Fibroblast of pulmonary artery (primary cell): ENCODE measurements at regions not wholly inside any gene's neighbourhood (a gene's known extent, or its start where the extent isn't known, plus 50 kb on each side); places are given as distances from the start of the nearest gene placed in this dataset.

Experiments used
- DNase-seq: peaks from one replicate; pipeline ENCODE4 v3.0.0-alpha.2; 2010; ENCODE audit warnings: low read depth
- H3K4me3 ChIP-seq: replicated peaks from 2 replicates; pipeline ENCODE4 v1.5.1; 2011; ENCODE audit warnings: low read depth, mild to moderate bottlenecking, control low read depth, low read length, moderate library complexity
- TF ChIP-seq, protein P1 (sequence below): IDR thresholded peaks from 2 replicates; pipeline ENCODE4 v1.5.1; 2011; ENCODE audit warnings: mild to moderate bottlenecking, control low read depth, low read length, inconsistent platforms; ENCODE audit errors: missing control alignments

DNA sequence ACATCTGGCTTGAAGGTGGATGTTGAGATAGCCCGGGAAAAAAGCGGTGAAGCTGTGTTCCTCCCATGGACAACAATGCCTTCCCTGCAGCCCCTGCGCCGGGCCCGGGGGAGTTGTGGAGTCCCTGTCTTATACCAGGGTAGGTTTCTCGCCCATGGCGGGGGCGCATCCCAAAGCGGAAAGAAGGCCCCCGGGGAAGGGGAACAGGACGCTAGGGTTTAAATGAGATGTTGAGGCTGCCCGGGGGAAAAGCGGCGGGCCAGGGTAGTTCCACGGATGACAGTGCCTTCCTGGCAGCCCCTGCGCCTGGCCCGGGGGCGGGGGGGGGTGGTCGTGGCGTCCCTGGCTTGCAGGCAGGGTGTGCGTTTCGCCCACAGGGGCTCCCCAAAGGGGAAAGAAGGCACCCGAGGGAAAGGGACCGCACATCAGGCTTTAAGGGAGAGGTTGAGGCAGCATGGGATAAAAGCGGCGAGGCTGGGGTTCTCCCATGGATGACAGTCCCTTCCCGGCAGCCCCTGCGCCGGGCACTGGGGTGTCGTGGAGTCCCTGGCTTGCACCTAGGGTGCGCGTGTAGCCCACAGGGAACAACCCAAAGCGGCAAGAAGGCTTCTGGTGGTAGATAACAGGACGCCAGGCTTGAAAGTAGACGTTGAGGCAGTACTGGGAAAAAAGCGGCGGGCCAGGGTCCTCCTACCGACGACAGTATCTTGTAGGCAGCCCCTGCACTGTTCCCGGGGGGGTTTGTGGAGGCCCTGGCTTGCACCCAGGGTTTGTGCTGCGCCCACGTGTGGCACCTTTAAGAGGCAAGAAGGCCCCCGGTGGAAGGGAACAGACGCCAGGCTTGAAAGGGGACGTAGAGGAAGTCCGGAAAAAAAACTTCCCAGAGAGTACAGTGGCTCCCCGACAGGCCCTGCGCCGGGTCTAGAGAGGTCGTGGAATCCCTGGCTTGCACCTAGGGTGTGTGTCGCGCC lies 160.8 kb upstream of the ALG10B start:
- TF ChIP-seq, protein P1, sequence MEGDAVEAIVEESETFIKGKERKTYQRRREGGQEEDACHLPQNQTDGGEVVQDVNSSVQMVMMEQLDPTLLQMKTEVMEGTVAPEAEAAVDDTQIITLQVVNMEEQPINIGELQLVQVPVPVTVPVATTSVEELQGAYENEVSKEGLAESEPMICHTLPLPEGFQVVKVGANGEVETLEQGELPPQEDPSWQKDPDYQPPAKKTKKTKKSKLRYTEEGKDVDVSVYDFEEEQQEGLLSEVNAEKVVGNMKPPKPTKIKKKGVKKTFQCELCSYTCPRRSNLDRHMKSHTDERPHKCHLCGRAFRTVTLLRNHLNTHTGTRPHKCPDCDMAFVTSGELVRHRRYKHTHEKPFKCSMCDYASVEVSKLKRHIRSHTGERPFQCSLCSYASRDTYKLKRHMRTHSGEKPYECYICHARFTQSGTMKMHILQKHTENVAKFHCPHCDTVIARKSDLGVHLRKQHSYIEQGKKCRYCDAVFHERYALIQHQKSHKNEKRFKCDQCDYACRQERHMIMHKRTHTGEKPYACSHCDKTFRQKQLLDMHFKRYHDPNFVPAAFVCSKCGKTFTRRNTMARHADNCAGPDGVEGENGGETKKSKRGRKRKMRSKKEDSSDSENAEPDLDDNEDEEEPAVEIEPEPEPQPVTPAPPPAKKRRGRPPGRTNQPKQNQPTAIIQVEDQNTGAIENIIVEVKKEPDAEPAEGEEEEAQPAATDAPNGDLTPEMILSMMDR, result no peak
- DNase-seq, result no peak

DNA sequence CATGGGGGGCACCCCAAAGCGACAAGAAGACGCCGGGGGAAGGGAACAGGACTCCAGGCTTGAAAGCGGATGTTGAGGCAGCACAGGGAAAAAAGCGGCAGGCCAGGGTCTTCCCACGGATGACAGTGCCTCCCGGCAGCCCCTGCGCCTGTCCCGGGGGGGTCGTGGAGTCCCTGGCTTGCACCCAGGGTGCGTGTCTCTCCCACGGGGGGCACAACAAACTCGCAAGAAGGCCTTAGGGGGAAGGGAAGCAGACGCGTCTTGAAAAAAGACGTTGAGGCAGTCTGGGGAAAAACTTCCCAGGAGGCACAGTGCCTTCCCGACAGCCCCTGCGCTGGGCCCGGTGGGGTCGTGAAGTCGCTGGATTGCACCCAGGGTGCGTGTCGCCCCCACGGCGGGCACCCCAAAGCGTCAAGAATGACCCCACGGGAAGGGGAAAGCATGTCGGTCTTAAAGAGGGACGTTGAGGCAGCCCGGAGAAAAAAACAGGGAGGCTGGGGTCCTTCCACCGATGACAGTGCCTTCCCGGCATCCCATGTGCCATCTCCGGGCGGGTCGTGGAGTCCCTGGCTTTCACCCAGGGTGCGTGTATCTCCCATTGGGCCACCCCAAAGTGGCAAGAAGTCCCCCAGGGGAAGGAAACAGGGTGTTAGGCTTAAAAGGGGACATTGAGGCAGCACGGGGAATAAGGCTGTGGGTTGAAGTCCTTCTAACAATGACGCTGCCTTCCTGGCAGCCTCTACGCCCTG lies 159.9 kb upstream of the ALG10B start:
- no peak overlapping the region for H3K4me3 ChIP-seq
- TF ChIP-seq, protein P1, result no peak
- DNase-seq, result no peak

More for the DNA sequence above, 160.8 kb upstream of the ALG10B start:
- no peak overlapping the region for H3K4me3 ChIP-seq

DNA sequence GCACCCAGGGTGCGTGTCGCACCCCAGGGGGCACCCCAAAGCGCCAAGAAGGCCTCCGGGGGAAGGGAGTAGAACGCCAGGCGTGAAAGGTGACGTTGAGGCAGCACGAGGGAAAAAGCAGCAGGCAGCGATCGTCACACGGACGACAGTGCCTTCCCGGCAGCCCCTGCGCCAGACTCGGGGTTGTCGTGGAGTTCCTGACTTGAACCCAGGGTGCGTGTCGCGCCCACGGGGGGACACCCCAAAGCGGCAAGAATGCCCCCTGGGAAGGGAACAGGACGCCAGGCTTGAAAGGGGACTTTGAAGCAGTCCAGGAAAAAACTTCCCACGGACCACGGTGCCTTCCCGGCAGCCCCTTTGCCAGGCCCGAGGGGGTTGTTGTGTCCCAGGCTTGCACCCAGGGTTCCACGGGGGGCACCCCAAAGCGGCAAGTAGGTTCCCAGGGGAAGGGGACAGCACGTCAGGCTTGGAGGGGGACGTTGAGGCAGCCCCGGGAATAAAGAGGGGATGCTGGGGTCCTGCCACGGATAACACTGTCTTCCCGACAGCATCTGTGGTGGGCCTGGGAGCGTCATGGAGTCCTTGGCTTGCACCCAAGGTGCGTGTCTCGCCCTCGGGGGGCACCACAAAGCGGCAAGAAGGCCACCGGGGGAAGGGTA lies 159.2 kb upstream of the ALG10B start:
- DNase-seq, result no peak
- TF ChIP-seq, protein P1, result no peak
- H3K4me3 ChIP-seq, result no peak overlapping the region

DNA sequence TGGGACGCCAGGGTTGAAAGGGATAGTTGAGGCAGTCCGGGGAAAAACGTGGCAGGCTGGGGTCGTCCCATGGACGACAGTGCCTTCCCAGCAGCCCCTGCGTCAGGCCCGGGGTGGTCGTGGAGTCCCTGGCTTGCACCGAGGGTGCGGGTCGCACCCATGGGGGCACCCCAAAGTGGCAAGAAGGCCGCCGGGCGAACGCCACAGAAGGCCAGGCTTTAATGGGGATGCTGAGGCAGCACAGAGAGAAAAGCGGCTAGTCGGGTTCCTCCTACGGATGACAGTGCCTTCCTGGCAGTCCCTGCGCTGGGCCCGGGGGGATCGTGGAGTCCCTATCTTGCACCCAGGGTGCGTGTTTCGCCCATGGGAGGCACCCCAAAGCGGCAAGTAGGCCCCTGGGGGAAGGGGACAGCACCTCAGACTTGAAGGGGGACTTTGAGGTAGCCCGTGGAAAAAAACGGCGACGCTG lies 158.6 kb upstream of the ALG10B start:
- no peak overlapping the region for H3K4me3 ChIP-seq
- DNase-seq, result no peak
- TF ChIP-seq, protein P1, result no peak

DNA sequence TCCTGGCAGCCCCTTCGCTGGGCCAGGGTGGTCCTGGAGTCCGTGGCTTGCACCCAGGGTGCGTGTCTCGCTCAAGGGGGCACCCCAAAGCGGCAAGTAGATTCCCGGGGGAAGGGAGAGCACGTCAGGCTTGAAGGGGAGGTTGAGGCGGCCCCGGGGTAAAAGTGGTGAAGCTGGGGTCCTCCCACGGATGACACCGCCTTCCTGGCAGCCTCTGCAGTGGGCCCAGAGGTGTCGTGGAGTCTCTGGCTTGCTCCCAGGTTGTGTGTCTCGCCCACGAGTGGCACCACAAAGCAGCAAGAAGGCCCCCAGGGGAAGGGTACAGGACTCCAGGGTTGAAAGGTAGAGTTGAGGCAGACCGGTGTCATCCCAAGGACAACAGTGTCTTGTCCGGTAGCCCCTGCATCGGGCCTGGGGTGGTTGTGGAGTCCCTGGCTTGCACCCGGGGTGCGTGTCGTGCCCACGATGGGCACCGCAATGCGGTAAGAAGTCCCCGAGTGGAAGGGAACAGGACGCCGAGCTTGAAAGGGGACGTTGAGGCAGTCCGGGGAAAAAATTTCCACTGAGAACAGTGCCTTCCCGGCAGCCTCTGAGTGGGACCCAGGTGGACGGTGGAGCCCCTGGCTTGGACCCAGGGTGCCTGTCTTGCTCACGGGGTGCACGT lies 158.0 kb upstream of the ALG10B start:
- no peak for DNase-seq
- TF ChIP-seq, protein P1, result no peak
- no peak overlapping the region for H3K4me3 ChIP-seq

DNA sequence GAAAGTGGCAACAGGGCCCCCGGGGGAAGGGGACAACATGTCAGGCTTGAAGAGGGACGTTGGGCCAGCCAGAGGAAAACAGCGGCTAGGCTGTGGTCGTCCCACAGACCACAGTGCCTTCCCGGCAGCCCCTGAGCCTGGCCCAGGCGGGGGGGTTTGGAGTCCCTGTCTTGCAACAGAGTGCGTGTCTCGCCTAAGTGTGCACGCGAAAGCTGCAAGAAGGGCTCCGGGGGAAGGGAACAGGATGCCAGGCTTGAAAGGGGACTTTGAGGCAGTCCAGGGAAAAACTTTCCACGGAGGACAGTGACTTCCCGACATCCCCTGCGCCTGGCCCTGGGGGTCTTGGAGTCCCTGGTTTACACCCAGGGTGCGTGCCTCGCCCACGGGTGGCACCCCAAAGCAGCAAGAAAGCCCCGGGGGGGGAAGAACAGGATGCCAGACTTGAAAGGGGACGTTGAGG lies 157.5 kb upstream of the ALG10B start:
- DNase-seq, result no peak
- no peak overlapping the region for H3K4me3 ChIP-seq
- TF ChIP-seq, protein P1, result no peak
